Prostate gland (tissue), 2 donors: ENCODE measurements at regions not wholly inside any gene's neighbourhood (a gene's known extent, or its start where the extent isn't known, plus 50 kb on each side); places are given as distances from the start of the nearest gene placed in this dataset.

ENCODE experiments used
- DNase-seq: peaks from one replicate; pipeline ENCODE4 v3.0.0-alpha.2; 2019; ENCODE audit warnings: low spot score
- H3K27ac ChIP-seq, 2 donors: fragments of 200-600 bp; sonication (generic); 2 replicates each; pipeline ENCODE4 v1.5.1; 2017 to 2019
- H3K27me3 ChIP-seq: fragments of 200-600 bp; sonication (generic); replicated peaks from 2 replicates; pipeline ENCODE4 v1.5.1; 2019; ENCODE audit not compliant: insufficient read depth
- H3K36me3 ChIP-seq, 2 donors: fragments of 200-600 bp; sonication (generic); 1 replicate in 1 of 2; 2 replicates in 1 of 2; pipeline versions ENCODE4 v1.5.1 to v1.8.1; 2017 to 2019
- H3K4me1 ChIP-seq: fragments of 200-600 bp; sonication (generic); replicated peaks from 2 replicates; pipeline ENCODE4 v1.5.1; 2019
- H3K4me3 ChIP-seq, 2 donors: fragments of 200-600 bp; sonication (generic); 2 replicates each; pipeline ENCODE4 v1.5.1; 2017 to 2019
- H3K9me3 ChIP-seq: fragments of 200-600 bp; sonication (generic); 2 replicates; pipeline ENCODE4 v1.5.1; 2017
- POLR2A ChIP-seq: fragments of 450-650 bp; IDR thresholded peaks from one replicate; pipeline ENCODE4 v1.6.1; 2016; ENCODE audit warnings: antibody characterized with exemption, mild to moderate bottlenecking
- POLR2AphosphoS5 ChIP-seq: sonication (generic); formaldehyde crosslinking; IDR thresholded peaks from one replicate; pipeline ENCODE4 v1.6.1; 2017; ENCODE audit warnings: antibody characterized with exemption
- WGBS: methylation state at CpG from one replicate; pipeline ENCODE4 v1.1.5; 2018; 5-methylcytosine and 5-hydroxymethylcytosine counted together
- intact Hi-C: fragments of 100-400 bp; cut with DNase I; formaldehyde crosslinking; loops from one replicate; pipeline ENCODE4 v1.14.2; 2022
- TF ChIP-seq, protein P1 (sequence below), 4 experiments: fragments of 200-600 bp in 2 of 4; fragments of 450-650 bp in 2 of 4; sonication (generic) in 2 of 4; IDR thresholded peaks; 1 replicate in 3 of 4; 2 replicates in 1 of 4; pipeline ENCODE4 v1.5.1; 2016 to 2019; ENCODE audit warnings: antibody characterized with exemption in 4 of 4, mild to moderate bottlenecking in 2 of 4, moderate library complexity in 2 of 4

DNA sequence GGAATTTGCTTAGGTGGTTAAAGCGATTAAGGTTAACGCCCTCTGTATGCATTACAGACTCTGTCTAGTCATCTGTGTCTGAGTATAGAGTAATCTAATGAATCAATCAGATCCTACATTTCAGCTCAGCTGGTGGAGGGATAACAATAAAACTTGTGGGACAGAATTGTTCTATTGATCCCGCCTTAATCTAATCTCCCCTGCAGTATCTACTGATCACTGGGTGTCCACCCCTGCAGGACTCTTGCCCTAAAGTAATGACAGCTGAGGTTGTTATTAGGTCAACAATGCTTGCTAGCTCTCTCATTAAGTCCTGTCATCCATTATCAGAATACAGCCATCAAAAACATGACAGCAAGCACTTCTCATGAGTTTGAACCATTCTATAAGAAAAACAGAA lies 462.6 kb upstream of the TMEFF2 start:
- Histone ChIP-seq H3K27me3 (no peaks in the 10 kb centered on the region), H3K36me3 (no peaks in the 10 kb centered on the region), H3K27ac (no peak overlapping the region), H3K4me1 (no peaks in the 10 kb centered on the region), H3K4me3 (no peak overlapping the region), H3K9me3 (no peaks in the 10 kb centered on the region)
- DNase-seq, result no peak
- WGBS, result 78% methylated on average over 3 of the region's 3 CpGs
- intact Hi-C loops, result no loop called here
- TF ChIP-seq, protein P1, sequence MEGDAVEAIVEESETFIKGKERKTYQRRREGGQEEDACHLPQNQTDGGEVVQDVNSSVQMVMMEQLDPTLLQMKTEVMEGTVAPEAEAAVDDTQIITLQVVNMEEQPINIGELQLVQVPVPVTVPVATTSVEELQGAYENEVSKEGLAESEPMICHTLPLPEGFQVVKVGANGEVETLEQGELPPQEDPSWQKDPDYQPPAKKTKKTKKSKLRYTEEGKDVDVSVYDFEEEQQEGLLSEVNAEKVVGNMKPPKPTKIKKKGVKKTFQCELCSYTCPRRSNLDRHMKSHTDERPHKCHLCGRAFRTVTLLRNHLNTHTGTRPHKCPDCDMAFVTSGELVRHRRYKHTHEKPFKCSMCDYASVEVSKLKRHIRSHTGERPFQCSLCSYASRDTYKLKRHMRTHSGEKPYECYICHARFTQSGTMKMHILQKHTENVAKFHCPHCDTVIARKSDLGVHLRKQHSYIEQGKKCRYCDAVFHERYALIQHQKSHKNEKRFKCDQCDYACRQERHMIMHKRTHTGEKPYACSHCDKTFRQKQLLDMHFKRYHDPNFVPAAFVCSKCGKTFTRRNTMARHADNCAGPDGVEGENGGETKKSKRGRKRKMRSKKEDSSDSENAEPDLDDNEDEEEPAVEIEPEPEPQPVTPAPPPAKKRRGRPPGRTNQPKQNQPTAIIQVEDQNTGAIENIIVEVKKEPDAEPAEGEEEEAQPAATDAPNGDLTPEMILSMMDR (IDR thresholded peaks at IDR 0.05), result no peak
- TF ChIP-seq POLR2AphosphoS5 (no peak), POLR2A (no peak)

DNA sequence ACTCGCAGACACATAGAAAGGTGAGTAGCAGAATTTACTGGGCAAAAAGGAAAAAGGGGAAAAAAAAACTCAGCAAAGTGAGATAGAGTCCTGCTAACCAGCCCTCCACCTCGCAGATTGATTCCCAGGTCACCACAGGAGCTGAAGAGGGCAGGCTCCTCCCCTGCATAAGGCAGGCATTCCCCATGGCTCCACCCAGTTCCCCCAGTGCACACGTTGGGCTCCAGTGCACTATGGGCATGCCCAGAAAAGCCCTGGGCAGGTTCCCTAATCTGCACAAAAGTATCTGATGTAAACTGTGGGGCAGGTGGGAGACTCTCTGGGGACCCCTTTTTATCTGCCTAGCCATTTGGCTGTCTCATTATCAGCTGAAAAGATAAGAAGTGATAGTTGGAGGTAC lies 461.2 kb upstream of the TMEFF2 start:
- H3K4me3 ChIP-seq, result no peak overlapping the region
- intact Hi-C loops, result no loop called here
- TF ChIP-seq, protein P1 (IDR thresholded peaks at IDR 0.05), result no peak
- TF ChIP-seq POLR2A, result no peak
- TF ChIP-seq POLR2AphosphoS5, result no peak
- DNase-seq, result no peak
- H3K9me3 ChIP-seq, result no peaks in the 10 kb centered on the region
- no peaks in the 10 kb centered on the region for H3K27me3 ChIP-seq
- H3K27ac ChIP-seq, result no peak overlapping the region
- no peaks in the 10 kb centered on the region for H3K4me1 ChIP-seq
- WGBS, result 61% methylated on average over 3 of the region's 3 CpGs
- H3K36me3 ChIP-seq, result no peaks in the 10 kb centered on the region

- DNase-seq, result no peak
- intact Hi-C loops, result no loop called here
- no peak overlapping the region for H3K4me3 ChIP-seq
- WGBS, result 80% methylated on average over 6 of the region's 6 CpGs
- H3K4me1 ChIP-seq, result no peaks in the 10 kb centered on the region
- no peak overlapping the region for H3K27ac ChIP-seq
- TF ChIP-seq, protein P1 (IDR thresholded peaks at IDR 0.05), result no peak
- no peak for TF ChIP-seq POLR2A
- no peaks in the 10 kb centered on the region for H3K36me3 ChIP-seq
- H3K9me3 ChIP-seq, result no peaks in the 10 kb centered on the region
- H3K27me3 ChIP-seq, result no peaks in the 10 kb centered on the region
Observed at GRCh38 chr2:192645811-192646598, 451.3 kb upstream of the TMEFF2 start.

DNA sequence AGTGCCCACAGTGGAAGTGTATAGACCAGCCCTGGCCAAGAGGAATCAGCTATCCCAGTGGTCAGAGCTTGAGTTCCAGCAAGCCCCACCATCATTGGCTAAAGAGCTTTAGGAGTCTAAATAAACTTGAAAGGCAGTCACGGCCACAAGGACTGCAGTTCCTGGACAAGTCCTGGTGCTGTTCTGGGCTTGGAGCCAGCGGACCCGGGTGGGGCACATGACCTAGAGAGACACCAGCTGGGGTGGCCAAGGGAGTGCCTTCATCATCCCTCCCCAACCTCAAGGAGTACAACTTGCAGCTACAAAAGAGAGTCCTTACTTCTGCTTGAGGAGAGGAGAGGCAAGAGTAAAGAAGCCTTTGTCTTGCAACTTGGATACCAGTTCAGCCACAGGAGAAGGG lies 439.8 kb upstream of the TMEFF2 start:
- 75% methylated on average over 3 of the region's 3 CpGs for WGBS
- TF ChIP-seq, protein P1 (IDR thresholded peaks at IDR 0.05), result no peak
- TF ChIP-seq POLR2AphosphoS5 (no peak), POLR2A (no peak)
- Histone ChIP-seq H3K4me1 (no peaks in the 10 kb centered on the region), H3K27ac (no peak overlapping the region), H3K36me3 (no peaks in the 10 kb centered on the region), H3K9me3 (no peaks in the 10 kb centered on the region), H3K27me3 (no peaks in the 10 kb centered on the region), H3K4me3 (no peak overlapping the region)
- intact Hi-C loops, result no loop called here
- DNase-seq, result no peak

GRCh38 chr2:192628017-192628416 lies 433.3 kb upstream of the TMEFF2 start:
- intact Hi-C loops, result no loop called here
- Histone ChIP-seq H3K27ac (no peak overlapping the region), H3K9me3 (no peaks in the 10 kb centered on the region), H3K4me1 (no peaks in the 10 kb centered on the region), H3K36me3 (no peaks in the 10 kb centered on the region), H3K4me3 (no peak overlapping the region), H3K27me3 (no peaks in the 10 kb centered on the region)
- TF ChIP-seq, protein P1 (IDR thresholded peaks at IDR 0.05), result no peak
- 75% methylated on average over 2 of the region's 2 CpGs for WGBS
- no peak for DNase-seq
